GM19240 (cell line): ENCODE measurements at regions not wholly inside any gene's neighbourhood (a gene's known extent, or its start where the extent isn't known, plus 50 kb on each side); places are given as distances from the start of the nearest gene placed in this dataset.
"Not testable (repeated sequence)": the region's sequence is repeated elsewhere in the genome, so short reads cannot be mapped to it uniquely, and the experiment has no call there.

Source experiments
- DNase-seq: peaks from one replicate; pipeline ENCODE4 v3.0.0; 2011; ENCODE audit warnings: low spot score; ENCODE audit not compliant: insufficient read length

DNA sequence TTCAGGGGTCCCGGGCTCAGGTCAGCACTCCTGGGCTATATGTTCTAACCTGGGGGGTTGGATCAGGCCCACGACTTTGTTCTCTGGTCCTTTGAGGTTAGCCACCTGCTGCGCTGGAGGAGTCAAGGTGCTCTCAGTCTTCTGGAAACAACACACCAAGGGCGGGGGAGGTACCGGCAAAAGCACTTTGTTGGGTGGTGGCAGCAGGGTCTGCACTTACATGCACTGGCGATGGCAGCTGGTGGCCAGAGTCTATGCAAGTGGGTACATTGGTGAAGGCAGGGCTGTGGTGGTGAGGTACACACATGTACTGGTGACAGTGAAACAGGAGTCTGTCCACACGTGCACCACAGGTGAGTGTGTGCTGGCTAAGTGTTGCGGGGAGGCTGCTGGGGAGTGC is 194.2 kb upstream of the MAGI2 start:
- no peak for DNase-seq

DNA sequence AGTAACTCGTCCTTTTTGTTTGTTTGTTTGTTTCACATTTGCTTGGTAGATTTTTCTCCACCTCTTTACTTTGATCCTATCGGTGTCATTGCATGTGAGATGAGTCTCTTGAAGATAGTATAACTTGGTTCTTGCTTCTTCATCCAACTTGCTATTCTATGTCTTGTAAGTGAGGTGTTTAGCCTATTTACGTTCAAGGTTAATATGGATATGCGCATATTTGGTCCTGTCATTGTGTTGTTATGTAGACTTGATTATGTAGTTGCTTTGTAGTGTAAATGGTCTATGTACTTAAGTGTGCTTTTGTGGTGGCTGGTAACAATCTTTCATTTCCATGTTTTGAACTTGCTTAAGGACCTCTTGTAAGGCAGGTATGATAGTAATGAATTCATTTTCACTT is 192.8 kb upstream of the MAGI2 start:
- DNase-seq: no peak

DNA sequence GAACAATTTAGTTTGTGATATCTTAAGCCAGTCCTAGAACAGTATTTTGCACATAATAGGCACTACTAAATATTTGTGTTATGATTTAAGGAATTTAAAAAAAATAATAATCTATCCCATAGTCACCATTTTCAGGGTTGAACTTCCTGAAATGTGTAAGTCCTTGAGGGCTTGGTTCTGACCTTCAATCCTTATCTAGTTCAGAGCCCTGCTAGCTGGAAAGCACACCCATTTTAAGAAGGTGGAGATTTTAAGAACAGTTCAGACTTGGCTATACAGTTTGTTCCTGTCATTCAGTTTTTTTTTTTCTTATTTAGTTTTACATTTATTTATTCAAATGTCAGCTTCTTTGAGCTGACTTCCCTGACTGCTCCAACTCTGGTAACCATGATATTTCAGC is 183.4 kb upstream of the MAGI2 start:
- DNase-seq: no peak

DNA sequence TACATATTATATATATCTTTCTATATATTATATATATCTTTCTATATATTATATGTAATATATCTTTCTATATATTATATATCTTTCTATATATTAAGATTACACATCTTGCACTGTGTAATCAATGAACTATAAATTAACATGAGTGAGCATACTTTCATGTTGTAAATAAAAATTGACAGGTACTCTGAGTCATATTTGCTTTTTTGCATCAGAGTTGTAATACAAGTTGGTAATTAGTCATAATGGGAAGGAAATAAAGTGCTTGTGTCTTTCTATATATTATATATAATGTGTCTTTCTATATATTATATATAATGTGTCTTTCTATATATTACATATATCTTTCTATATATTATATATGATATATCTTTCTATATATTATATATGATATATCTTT is 172.5 kb upstream of the MAGI2 start:
- not testable (repeated sequence) for DNase-seq

DNA sequence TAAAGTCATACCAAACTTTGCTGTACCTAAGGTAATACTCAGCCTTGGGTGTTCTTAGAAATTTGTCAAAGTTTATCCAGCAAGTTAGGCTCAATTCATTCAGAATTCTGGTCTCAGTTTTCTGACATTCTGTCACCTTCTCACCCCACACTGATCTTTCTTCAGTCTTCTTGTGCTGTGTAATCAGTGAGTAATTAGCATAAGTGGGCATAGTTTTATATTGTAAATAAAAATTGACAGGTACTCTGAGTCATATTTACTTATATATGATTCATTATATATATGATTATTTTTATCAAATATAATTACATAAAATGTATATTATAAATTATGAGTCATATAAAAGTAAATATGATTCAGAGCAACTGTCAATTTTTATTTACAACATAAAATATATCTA is 170.9 kb upstream of the MAGI2 start:
- DNase-seq: no peak

DNA sequence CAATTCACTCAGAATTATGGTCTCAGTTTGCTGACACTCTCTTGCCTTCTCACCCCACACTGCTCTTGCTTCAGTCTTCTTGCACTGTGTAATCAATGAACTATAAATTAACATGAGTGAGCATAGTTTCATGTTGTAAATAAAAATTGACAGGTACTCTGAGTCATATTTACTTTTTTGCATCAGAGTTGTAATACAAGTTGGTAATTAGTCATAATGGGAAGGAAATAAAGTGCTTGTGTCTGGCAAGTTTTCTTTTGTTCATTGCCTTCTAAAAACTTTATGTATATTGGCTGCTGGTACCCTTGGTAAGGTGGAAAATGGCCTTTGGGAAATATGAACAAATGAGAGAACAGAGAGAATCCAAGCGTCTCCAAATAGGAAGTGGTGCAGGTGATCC is 169.3 kb upstream of the MAGI2 start:
- no peak for DNase-seq

DNA sequence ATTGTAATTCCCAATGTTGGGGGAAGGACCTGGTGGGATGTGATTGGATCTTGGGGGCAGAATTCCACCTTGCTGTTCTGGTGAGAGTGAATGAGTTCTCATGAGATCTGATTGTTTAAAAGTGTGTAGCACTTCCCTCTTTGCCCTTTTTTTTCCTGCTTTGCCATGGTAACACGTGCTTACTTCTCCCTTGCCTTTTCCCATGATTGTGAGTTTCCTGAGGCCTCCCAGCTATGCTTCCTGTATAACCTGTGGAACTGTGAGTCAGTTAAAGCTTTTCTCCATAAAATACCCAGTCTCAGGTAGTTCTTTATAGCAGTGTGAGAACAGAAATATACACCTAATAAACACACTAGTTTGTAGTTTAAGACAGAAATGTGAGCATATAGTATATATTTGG is 166.8 kb upstream of the MAGI2 start:
- no peak for DNase-seq

DNA sequence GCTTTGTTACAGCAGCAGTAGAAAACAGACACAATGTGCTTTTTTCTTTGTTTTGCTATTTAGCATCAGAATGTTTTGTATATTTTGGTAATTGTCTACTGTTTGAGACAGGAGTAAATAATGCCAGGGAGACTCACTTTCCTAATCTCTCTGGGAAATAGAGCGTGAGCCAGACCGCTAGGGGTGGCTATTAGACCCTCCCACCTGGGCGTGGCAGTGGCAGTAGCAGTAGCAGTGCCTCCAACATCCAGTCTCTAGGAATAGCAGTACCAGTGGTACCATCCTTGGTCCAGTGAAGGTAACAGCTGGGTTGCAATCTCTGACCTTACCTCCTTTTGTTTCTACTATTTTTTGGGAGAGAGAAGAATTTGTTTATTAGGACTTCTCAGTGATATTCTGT is 165.7 kb upstream of the MAGI2 start:
- DNase-seq: no peak

DNA sequence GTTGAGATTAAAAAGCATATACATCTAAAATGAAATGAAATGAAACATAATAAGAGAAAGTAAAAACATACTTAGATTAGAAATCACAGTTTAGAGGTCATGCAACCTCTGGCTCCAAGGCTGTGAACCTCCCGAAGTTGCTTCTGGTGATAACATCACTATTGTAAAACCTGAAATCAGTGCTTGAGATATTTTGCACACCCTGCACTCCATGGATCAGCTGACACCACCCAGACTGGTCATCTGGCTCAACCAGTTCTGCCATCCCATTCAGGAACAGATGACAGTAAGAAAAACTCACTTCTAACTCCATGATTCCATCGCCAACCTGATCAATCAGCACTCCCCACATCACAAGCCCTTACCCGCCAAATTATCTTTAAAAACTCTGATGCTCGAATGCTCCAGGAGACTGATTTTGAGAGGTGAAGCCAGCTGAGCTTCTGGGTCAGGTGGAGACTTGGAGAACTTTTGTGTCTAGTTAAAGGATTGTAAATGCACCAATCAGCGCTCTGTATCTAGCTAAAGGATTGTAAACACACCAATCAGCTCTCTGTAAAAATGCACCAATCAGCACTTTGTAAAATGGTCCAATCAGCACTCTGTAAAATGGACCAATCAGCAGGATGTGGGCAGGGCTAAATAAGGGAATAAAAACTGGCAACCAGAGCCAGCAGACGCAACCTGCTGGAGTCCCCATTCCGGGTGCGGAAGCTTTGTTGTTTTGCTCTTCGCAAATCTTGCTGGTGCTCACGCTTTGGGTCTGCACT is 162.6 kb upstream of the MAGI2 start:
- no peak for DNase-seq

DNA sequence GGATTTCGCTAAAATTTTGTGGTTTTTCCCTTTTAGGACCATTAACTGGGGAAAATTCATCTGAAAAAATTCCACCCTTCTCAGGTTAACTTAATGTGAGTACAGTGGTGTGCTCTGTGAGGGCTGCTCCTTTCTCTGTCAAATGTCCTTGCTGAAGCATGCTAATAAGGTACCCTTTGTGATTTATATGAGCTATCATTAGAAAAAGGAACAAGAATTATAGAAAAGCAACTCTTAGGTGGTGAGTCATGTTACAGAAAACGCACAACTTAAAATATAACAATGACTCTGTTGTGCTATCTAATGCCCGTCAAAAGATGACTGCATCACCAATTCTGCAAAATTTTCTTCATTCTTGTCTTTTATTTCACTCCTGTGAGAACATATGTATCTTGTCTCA is 162.0 kb upstream of the MAGI2 start:
- DNase-seq: no peak

DNA sequence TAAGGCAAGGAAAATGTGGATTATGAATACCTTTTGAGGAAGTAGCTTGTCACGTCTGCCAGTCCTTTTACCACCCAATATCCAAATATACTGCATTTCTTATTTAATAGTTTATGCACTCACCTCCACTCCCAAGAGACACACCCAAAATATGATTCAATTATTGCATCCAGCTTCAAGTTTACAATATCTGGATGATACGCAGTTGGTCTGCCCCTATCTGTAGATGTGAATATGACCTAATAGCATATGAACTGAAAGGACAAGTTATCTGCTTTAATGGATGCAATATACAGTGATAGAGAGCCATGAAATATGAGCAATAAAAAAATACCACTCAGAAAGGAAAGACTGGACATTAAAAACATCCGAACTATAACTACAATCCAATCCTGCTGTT is 159.4 kb upstream of the MAGI2 start:
- no peak for DNase-seq

DNA sequence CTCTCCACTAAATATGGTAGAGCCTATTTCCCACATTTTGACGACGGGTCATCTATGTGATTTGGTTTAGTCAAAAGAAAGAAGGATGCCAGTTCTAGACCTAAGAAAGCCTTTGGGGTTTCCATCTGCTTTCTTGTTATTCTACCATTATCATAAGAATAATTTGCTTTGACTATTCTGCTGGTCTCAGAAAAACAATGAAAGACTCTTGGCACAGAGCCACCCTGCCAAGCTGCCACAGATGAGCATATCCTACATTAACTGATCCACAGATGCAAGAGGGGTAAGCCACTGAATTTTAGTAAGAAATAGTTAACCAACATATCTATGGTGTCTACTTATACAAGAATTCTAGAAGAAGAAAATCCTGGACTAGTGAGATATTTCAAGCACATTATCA is 158.6 kb upstream of the MAGI2 start:
- no peak for DNase-seq

DNA sequence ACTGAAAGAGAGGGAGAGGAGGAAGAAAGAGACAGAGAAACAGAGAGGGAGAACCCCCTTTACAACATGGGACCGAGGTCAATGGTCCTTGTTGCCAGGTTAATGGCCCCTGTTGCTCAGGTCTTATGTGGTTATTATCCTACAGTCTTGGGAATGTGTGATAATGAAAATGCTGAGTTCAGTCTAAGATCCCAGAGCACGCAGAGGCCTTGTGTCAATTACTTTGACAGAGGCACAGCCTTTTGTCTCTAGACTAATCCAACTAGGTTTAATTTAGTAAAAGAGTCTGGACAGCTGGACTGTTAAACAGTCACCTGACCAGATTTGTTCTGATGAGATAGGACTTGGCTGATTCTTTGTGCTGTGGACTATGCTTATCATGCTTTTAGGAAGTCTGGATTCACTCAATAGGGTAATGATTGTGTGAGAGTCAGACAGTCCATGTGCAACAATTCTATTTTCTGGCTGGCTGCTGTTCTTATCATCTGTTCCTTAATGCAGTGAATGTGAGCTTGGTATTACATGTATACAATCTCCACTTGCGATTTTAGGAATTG is 157.4 kb upstream of the MAGI2 start:
- no peak for DNase-seq

DNA sequence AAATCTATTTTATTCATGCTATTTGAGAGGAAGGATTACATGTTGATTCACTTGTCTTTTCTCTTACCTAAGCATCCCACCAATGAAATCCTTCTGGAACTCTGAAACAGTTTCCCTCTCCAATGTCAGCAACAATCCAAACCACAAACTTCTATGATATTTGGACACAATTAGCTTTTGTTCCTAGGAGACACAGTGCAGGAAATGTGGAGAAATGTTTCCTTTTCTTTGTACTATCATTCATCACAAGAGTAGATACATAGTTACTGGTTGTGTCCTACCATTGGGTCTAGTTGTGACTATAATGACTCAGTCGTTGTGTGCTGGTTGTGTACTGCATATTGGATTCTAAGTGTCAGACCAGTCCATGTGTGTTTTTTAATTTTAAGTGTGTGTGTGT is 156.8 kb upstream of the MAGI2 start:
- no peak for DNase-seq

DNA sequence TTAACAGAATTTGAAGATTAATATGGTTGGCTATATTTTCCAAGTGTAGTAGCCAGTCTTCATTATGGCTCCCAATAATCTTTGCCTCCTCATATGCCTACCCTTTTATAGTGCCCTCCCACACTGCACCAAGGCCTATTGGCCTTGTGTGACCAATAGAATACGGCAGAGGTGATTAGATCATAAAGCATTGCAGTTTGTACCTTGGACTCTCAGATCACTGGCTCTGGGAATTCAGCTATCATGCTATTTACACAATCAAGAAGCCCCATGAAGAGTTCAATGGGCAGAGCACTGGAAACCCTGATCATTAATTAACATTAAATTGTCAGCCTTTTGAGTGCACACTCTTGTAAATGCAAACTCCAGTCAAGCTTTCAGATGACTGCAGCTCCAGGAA is 154.5 kb upstream of the MAGI2 start:
- DNase-seq: no peak

DNA sequence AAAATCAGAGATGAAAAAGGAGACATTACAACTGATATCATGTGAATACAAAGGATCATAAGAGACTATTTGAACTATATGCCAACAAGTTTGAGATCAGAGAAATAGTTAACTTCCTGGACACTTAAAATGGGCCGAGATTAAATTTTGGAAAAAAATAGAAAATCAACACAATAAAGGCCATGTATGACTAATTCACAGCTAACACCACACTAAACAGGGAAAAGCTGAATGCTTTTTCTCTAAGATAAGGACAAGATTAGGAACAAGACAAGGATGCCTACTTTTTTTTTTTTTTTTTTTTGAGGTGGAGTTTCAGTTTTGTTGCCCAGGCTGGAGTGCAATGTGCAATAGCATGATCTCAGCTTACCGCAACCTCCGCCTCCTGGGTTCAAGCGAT is 151.4 kb upstream of the MAGI2 start:
- no peak for DNase-seq

DNA sequence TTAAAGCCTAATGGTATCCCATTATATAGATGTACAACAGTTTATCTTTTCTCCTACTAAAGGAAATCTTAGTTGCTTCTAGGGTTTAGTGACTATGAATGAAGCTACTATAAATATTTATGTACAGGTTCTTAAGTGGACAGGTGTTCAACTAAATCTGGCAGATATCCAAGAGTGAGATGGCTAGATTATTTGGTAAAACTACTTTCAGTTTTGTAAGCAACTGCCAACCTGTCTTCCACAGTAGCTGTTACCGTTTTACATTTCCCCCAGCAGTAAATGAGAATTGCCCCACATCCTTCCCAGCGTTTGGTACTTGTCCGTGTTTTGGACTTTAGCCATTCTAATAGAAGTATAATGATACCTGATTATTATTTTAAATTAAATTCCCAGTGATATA is 144.9 kb upstream of the MAGI2 start:
- no peak for DNase-seq

DNA sequence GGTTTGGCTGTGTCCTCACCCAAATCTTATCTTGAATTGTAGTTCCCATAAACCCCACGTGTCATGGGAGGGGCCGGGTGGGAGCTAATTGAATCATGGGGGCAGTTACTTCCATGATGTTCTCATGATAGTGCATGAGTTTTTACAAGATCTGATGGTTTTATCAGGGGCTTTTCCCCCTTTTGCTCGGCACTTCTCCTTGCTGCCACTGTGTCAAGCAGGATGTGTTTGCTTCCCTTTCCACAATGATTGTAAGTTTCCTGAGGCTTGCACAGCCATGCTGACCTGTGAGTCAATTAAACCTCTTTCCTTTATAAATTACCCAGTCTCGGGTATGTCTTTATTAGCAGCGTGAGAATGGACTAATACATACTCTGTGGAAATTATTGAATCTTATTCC is 141.2 kb upstream of the MAGI2 start:
- not testable (repeated sequence) for DNase-seq

DNA sequence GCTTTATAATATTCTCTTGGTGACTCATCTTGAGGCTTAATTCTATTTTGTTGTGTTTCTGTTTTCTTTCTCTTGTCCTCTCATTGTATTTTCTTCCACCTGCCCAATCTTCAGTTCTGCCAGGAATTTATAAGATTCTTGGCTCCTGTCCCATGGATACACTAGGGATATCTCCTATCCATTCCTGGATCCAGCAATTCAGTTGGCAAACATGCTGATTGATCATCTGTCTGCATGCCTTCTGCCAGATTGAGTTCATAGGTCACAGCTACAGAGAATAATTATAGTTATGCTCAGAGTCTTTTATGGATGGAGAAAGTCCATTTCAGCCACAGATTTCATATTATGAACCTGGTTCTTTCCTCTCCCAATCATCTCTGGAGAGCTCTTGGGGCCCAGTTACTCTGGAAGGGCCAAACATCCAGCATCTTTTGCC is 140.4 kb upstream of the MAGI2 start:
- DNase-seq: no peak

DNA sequence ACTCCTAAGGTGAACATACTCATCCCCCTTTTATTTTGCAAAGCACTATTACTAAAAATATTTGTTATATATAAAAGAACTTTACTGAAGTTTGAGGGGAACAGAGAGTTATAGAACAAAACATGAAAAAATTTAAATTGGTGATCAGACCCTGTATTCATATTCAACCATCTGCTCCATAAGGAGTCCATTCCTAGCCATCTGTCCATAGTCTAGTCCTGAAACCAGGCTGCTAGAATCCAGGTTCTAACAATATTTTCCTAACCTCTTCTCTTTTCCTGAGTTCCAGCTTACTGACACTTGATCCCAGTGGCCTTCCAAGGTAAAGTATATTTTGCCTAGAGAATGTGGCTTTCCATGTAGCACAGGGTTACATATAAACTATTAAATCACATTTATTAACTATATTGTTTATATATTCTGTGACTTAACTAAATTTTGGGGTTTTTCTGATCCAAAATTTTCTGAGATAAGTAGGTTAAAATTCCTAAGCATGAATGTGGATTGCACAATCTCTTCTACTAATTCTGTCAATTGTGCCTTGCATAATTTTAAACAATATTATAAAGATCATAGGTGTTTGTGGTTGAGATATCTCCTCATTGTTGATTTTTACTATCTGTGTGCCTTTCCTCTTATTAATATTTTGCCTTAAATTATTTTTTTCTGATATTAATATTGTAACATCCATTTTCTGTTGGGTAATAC is 137.6 kb upstream of the MAGI2 start:
- DNase-seq: no peak

DNA sequence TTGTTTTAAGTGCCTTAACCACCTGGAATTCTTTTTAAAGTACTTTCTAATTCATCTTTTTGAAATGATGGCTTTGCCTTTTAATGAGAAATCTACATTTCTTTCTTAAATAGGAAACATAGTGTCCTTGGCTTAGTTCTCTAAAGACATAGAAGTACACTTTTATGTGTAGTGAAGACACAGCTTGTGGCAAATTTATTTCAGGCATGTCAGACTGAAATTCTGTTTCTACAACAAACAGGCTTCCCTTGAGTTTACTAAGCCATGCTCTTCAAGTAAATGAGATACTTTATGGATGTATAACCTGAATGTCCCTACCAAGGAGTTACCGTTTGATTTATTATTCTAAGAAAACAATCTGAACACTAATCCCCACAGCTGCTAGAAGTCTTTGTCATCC is 136.9 kb upstream of the MAGI2 start:
- no peak for DNase-seq

DNA sequence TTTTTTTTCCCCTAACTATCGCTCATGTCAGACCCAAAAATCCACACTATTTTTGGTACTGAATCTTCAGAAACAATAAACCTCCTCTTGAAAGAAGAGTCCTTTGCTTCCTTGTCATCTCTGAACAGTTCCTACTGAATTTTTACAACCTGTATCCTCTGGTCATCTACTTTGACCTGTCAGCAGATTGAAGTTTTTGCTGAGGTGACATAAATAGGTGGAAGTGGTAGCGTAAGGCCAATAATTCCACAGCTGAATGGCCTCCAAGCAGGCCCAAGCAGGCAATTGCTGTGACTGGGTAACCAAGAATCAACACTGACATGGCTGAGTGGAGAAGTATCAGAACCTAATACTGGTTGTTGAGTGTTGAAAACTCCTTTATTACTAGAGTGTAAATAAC is 117.4 kb upstream of the MAGI2 start:
- DNase-seq: no peak
